Tibial artery (tissue), 4 donors: ENCODE measurements at regions not wholly inside any gene's neighbourhood (a gene's known extent, or its start where the extent isn't known, plus 50 kb on each side); places are given as distances from the start of the nearest gene placed in this dataset.

Experiments
- DNase-seq, 2 donors: peaks; one replicate each; pipeline ENCODE4 v3.0.0-alpha.2; 2019
- H3K27ac ChIP-seq, 2 donors: fragments of 200-600 bp; sonication (generic) in 1 of 2; 1 replicate in 1 of 2; 2 replicates in 1 of 2; pipeline ENCODE4 v1.5.1; 2018 to 2019; ENCODE audit warnings: mild to moderate bottlenecking in 1 of 2
- H3K27me3 ChIP-seq, 2 donors: fragments of 200-600 bp; sonication (generic) in 1 of 2; one replicate each; pipeline versions ENCODE4 v1.5.1 to v1.6.0; 2016 to 2019
- H3K36me3 ChIP-seq, 3 donors: fragments of 200-600 bp; sonication (generic) in 2 of 3; one replicate each; pipeline ENCODE4 v1.5.1; 2016 to 2019; ENCODE audit warnings: mild to moderate bottlenecking in 2 of 3
- H3K4me1 ChIP-seq, 4 donors: fragments of 200-600 bp; sonication (generic) in 2 of 4; 1 replicate in 3 of 4; 2 replicates in 1 of 4; pipeline ENCODE4 v1.5.1; 2016 to 2019
- H3K4me3 ChIP-seq, 2 donors: fragments of 200-600 bp; sonication (generic) in 1 of 2; 1 replicate in 1 of 2; 2 replicates in 1 of 2; pipeline ENCODE4 v1.5.1; 2018 to 2019; ENCODE audit warnings: mild to moderate bottlenecking in 2 of 2
- H3K9me3 ChIP-seq, 3 donors: fragments of 200-600 bp; sonication (generic) in 1 of 3; one replicate each; pipeline ENCODE4 v1.5.1; 2016 to 2019
- intact Hi-C: fragments of 100-400 bp; cut with DNase I; formaldehyde crosslinking; loops from one replicate; pipeline ENCODE4 v1.15.0; 2023; ENCODE audit warnings: low total_unique reads
- TF ChIP-seq, protein P1 (sequence below), 2 experiments: fragments of 200-600 bp in 1 of 2; fragments of 450-650 bp in 1 of 2; IDR thresholded peaks; one replicate each; pipeline ENCODE4 v1.5.1; 2017 to 2019; ENCODE audit warnings: antibody characterized with exemption in 2 of 2, mild to moderate bottlenecking in 1 of 2, moderate library complexity in 1 of 2

DNA sequence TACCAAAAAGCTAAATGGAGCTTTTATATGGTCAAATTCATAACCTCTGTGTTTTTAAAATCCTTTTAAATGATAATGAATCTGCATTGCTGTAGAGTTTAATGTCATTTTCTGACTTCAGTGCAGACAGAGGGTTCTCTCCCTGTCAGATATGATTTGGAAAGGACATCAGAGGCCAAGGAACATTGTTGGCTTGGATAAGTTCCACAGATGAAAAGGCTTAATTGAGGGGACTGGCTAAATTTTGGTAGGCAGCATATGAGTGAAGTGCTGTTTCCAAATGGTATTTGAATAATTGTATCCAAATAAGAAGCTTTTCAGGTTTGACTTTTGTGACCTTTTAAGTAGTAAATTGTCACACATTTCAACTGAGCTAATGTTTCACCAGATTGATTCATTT is 124.6 kb upstream of the KCNH7 start:
- Histone ChIP-seq H3K27me3 (no peaks in the 10 kb centered on the region), H3K27ac (no peak overlapping the region), H3K36me3 (no peaks in the 10 kb centered on the region), H3K9me3 (peaks cover 0 to 3% (median 0%) of the 10 kb centered on the region in 3 donors), H3K4me3 (no peak overlapping the region), H3K4me1 (no peaks in the 10 kb centered on the region)
- TF ChIP-seq, protein P1, sequence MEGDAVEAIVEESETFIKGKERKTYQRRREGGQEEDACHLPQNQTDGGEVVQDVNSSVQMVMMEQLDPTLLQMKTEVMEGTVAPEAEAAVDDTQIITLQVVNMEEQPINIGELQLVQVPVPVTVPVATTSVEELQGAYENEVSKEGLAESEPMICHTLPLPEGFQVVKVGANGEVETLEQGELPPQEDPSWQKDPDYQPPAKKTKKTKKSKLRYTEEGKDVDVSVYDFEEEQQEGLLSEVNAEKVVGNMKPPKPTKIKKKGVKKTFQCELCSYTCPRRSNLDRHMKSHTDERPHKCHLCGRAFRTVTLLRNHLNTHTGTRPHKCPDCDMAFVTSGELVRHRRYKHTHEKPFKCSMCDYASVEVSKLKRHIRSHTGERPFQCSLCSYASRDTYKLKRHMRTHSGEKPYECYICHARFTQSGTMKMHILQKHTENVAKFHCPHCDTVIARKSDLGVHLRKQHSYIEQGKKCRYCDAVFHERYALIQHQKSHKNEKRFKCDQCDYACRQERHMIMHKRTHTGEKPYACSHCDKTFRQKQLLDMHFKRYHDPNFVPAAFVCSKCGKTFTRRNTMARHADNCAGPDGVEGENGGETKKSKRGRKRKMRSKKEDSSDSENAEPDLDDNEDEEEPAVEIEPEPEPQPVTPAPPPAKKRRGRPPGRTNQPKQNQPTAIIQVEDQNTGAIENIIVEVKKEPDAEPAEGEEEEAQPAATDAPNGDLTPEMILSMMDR (IDR thresholded peaks at IDR 0.05) = no peak
- intact Hi-C loops = no loop called here
- no peak for DNase-seq

DNA sequence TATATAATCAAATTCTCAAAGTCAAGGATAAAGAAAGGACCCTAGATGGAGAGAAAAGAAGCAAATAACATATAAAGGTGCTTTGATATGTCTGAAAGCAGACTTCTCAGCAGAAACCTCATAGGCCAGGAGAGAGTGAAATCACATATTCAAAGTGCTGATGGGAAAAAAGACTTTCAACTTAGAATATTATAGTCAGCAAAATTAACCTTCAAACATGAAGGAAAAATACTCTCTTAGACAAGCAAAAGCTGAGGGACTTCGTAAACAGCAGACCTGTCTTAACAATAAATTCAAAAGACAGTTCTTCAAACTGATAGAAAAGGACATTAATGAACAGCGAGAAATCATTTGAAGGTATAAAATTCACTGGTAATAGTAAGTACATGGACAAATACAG is 107.2 kb upstream of the KCNH7 start:
- Histone ChIP-seq H3K27ac (no peak overlapping the region), H3K4me1 (no peaks in the 10 kb centered on the region), H3K4me3 (no peak overlapping the region), H3K27me3 (no peaks in the 10 kb centered on the region), H3K9me3 (peaks cover 0 to 13% (median 6%) of the 10 kb centered on the region in 3 donors), H3K36me3 (no peaks in the 10 kb centered on the region)
- no peak for DNase-seq
- TF ChIP-seq, protein P1 (IDR thresholded peaks at IDR 0.05) = no peak
- intact Hi-C loops = no loop called here

DNA sequence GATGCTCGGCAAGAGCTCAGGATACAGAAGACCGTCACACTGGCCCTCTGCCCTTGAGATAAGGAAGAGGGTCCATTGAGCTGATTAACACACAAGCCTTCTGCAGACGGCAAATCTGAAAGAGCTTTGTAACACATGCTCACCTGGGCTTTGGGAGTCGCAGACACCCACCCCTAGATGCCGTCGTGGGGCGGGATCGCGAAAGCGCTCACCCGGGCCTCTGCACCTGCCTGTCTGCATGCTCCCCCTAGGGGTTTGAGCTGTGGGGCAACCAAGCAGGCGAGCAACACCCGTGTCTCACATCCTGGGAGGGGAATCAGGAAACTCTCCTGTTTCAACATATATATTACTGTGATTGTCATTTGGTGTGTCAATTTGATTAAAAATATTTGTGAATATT is 99.8 kb upstream of the KCNH7 start:
- TF ChIP-seq, protein P1 (IDR thresholded peaks at IDR 0.05) = no peak
- intact Hi-C loops = no loop called here
- Histone ChIP-seq H3K4me1 (no peaks in the 10 kb centered on the region), H3K4me3 (no peak overlapping the region), H3K27me3 (no peaks in the 10 kb centered on the region), H3K27ac (no peak overlapping the region), H3K36me3 (no peaks in the 10 kb centered on the region), H3K9me3 (peaks cover 0 to 12% (median 8%) of the 10 kb centered on the region in 3 donors)
- no peak for DNase-seq

DNA sequence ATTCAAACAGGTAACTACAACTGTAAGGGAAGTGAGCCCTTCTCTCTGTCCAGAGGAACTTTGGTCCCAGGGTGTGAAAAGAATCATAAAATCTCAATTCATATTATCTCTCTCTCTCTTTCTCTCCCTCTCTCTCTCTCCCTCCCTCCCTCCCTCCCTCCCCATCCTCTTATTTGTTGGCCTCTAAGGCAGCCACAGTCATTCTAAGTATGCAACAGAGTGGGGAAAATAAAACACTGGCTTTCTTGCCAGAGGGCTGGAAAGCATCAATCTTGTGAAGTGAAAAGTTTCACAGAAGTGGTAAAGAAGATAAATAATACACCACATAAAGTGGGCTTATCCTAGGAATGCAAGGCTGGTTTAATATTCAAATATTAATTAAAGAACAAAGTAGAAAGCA is 95.6 kb upstream of the KCNH7 start:
- peaks cover 0 to 6% (median 4%) of the 10 kb centered on the region in 3 donors for H3K9me3 ChIP-seq
- no peaks in the 10 kb centered on the region for H3K4me1 ChIP-seq
- H3K27ac ChIP-seq = no peak overlapping the region
- H3K4me3 ChIP-seq = no peak overlapping the region
- intact Hi-C loops = no loop called here
- H3K36me3 ChIP-seq = no peaks in the 10 kb centered on the region
- H3K27me3 ChIP-seq = no peaks in the 10 kb centered on the region
- DNase-seq = no peak
- TF ChIP-seq, protein P1 (IDR thresholded peaks at IDR 0.05) = no peak

DNA sequence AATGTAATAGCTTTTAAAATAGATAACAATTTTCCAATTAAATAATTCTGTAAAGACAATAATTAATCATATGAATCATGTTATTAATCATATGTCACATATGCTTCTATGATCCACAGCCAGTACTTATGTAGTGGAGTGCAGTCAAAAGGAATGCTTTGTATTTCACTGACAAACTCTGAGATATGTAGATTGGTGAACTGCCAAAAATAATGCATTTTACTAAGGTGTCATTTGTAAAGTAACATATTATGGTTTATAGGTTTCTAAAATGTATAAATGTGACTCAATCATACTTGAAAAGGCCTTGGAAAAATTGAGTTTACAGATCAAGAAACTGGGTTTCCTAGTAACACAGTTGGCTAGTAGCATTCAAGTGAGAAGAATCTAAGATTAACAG is 93.8 kb upstream of the KCNH7 start:
- Histone ChIP-seq H3K4me3 (no peak overlapping the region), H3K4me1 (no peaks in the 10 kb centered on the region), H3K27ac (no peak overlapping the region), H3K36me3 (no peaks in the 10 kb centered on the region), H3K27me3 (no peaks in the 10 kb centered on the region), H3K9me3 (peaks cover 0 to 6% (median 0%) of the 10 kb centered on the region in 3 donors)
- intact Hi-C loops = no loop called here
- no peak for DNase-seq
- TF ChIP-seq, protein P1 (IDR thresholded peaks at IDR 0.05) = no peak

DNA sequence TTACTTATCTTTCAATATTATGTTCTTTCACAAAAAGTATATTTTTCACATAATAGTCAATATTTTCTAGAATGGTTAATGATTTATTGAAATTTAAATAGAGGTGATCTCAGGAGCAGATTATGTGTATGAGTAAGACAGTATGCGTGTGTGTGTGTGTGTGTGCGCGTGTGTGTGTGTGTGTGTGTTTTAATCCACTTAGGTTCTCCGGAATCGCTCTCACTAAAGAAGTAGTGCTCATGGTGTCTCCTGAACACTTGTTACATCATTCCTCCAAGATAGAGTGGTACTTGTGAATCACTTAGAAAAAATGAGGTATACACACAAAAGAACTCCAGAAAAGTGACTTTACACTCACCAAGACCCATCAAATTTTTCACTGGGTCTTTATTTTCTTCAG is 91.0 kb upstream of the KCNH7 start:
- no peak overlapping the region for H3K4me3 ChIP-seq
- TF ChIP-seq, protein P1 (IDR thresholded peaks at IDR 0.05) = no peak
- intact Hi-C loops = no loop called here

More for the DNA sequence above, 91.0 kb upstream of the KCNH7 start:
- no peaks in the 10 kb centered on the region for H3K4me1 ChIP-seq
- H3K27me3 ChIP-seq = no peaks in the 10 kb centered on the region
- no peaks in the 10 kb centered on the region for H3K9me3 ChIP-seq
- no peak for DNase-seq
- H3K27ac ChIP-seq = no peak overlapping the region
- no peaks in the 10 kb centered on the region for H3K36me3 ChIP-seq
